ENCODE measurements at regions not wholly inside any gene's neighbourhood (a gene's known extent, or its start where the extent isn't known, plus 50 kb on each side); places are given as distances from the start of the nearest gene placed in this dataset.

GRCh38 chr12:89891933-89892332 lies 183.3 kb upstream of the ATP2B1 start:
- TF ChIP-seq CTCF (conservative IDR thresholded peaks at IDR 0.05 in 1 of 2, IDR thresholded peaks at IDR 0.05 in 1 of 2; ENCODE audit: low read depth in 1 of 2, low read length in 2 of 2) = no peak
- no peak for TF ChIP-seq EZH2 (IDR thresholded peaks at IDR 0.05; ENCODE audit: low read length, missing control alignments)
